ENCODE measurements at regions not wholly inside any gene's neighbourhood (a gene's known extent, or its start where the extent isn't known, plus 50 kb on each side); places are given as distances from the start of the nearest gene placed in this dataset.

- no peak for DNase-seq (ENCODE audit: low spot score)
- TF ChIP-seq CTCF (IDR thresholded peaks at IDR 0.05) = no peak
- Histone ChIP-seq H3K27ac (no peak overlapping the region), H3K4me3 (no peak overlapping the region)
Measured at GRCh38 chr5:155068616-155069100, 55.1 kb downstream of the KIF4B start.

- Histone ChIP-seq H3K27ac (no peak overlapping the region), H3K4me3 (no peak overlapping the region)
- DNase-seq (ENCODE audit: low spot score) = no peak
- TF ChIP-seq CTCF (IDR thresholded peaks at IDR 0.05) = no peak
Measured at GRCh38 chr5:155069961-155070360, 56.4 kb downstream of the KIF4B start.

- no peak overlapping the region for H3K27ac ChIP-seq
- H3K4me3 ChIP-seq = no peak overlapping the region
- no peak for DNase-seq (ENCODE audit: low spot score)
- no peak for TF ChIP-seq CTCF (IDR thresholded peaks at IDR 0.05)
Measured at GRCh38 chr5:155070781-155071180, 57.2 kb downstream of the KIF4B start.

- Histone ChIP-seq H3K27ac (no peak overlapping the region), H3K4me3 (no peak overlapping the region)
- DNase-seq (ENCODE audit: low spot score) = no peak
- no peak for TF ChIP-seq CTCF (IDR thresholded peaks at IDR 0.05)
Measured at GRCh38 chr5:155076379-155076778, 62.8 kb downstream of the KIF4B start.

GRCh38 chr5:155079698-155080097 lies 66.1 kb downstream of the KIF4B start:
- DNase-seq (ENCODE audit: low spot score) = no peak
- Histone ChIP-seq H3K27ac (no peak overlapping the region), H3K4me3 (no peak overlapping the region)
- TF ChIP-seq CTCF (IDR thresholded peaks at IDR 0.05) = no peak

- Histone ChIP-seq H3K27ac (no peak overlapping the region), H3K4me3 (no peak overlapping the region)
- DNase-seq (ENCODE audit: low spot score) = no peak
- TF ChIP-seq CTCF (IDR thresholded peaks at IDR 0.05) = no peak
Measured at GRCh38 chr5:155080721-155081120, 67.2 kb downstream of the KIF4B start.

GRCh38 chr5:155081618-155082017 lies 68.1 kb downstream of the KIF4B start:
- H3K4me3 ChIP-seq = no peak overlapping the region
- DNase-seq (ENCODE audit: low spot score) = no peak
- H3K27ac ChIP-seq = no peak overlapping the region
- TF ChIP-seq CTCF (IDR thresholded peaks at IDR 0.05) = no peak
